H9 (cell line): ENCODE measurements at regions not wholly inside any gene's neighbourhood (a gene's known extent, or its start where the extent isn't known, plus 50 kb on each side); places are given as distances from the start of the nearest gene placed in this dataset.

Source experiments
- DNase-seq: peaks from one replicate; pipeline ENCODE4 v3.0.0-alpha.2; 2017
- H2AFZ ChIP-seq: one replicate; pipeline ENCODE4 v1.6.1; 2013; ENCODE audit warnings: mild to moderate bottlenecking, low read length, control low read depth, moderate library complexity
- H2AK5ac ChIP-seq: 2 replicates; pipeline ENCODE4 v1.6.1; 2013; ENCODE audit warnings: low read length, control low read depth, mixed read lengths; ENCODE audit not compliant: insufficient read length
- H2BK120ac ChIP-seq: one replicate; pipeline ENCODE4 v1.6.1; 2013; ENCODE audit warnings: low read depth, mild to moderate bottlenecking, low read length, control low read depth, inconsistent platforms; ENCODE audit not compliant: poor library complexity, severe bottlenecking
- H2BK12ac ChIP-seq: 2 replicates; pipeline ENCODE4 v1.6.1; 2013; ENCODE audit warnings: low read length, control low read depth, mixed read lengths, low read depth; ENCODE audit not compliant: insufficient read length
- H2BK15ac ChIP-seq: 2 replicates; pipeline ENCODE4 v1.6.1; 2013; ENCODE audit warnings: low read depth, low read length, control low read depth
- H2BK20ac ChIP-seq: one replicate; pipeline ENCODE4 v1.6.1; 2013; ENCODE audit warnings: low read depth, mild to moderate bottlenecking, low read length, control low read depth, inconsistent platforms; ENCODE audit not compliant: poor library complexity, severe bottlenecking
- H2BK5ac ChIP-seq: 2 replicates; pipeline ENCODE4 v1.6.1; 2013; ENCODE audit warnings: low read length, control low read depth, mixed read lengths; ENCODE audit not compliant: insufficient read length
- H3K14ac ChIP-seq: 2 replicates; pipeline ENCODE4 v1.6.1; 2013; ENCODE audit warnings: low read length, control low read depth; ENCODE audit not compliant: insufficient read depth
- H3K18ac ChIP-seq: 2 replicates; pipeline ENCODE4 v1.6.1; 2013; ENCODE audit warnings: low read depth, mild to moderate bottlenecking, mixed read lengths, low read length, control low read depth; ENCODE audit not compliant: insufficient read length
- H3K23ac ChIP-seq: 2 replicates; pipeline ENCODE4 v1.6.1; 2013; ENCODE audit warnings: low read length, control low read depth, mixed read lengths, low read depth; ENCODE audit not compliant: insufficient read length
- H3K23me2 ChIP-seq: 2 replicates; pipeline ENCODE4 v1.6.1; 2013; ENCODE audit warnings: low read depth, mild to moderate bottlenecking, mixed read lengths, low read length, control low read depth; ENCODE audit not compliant: insufficient read length, poor library complexity, severe bottlenecking
- H3K27ac ChIP-seq: 2 replicates; pipeline ENCODE4 v1.5.1; 2013; ENCODE audit warnings: low read length, control low read depth, mixed read lengths, low read depth; ENCODE audit not compliant: insufficient read length
- H3K27me3 ChIP-seq: 2 replicates; pipeline ENCODE4 v1.6.1; 2013; ENCODE audit warnings: low read length, control low read depth, inconsistent platforms; ENCODE audit not compliant: insufficient read depth
- H3K4ac ChIP-seq: 2 replicates; pipeline ENCODE4 v1.6.1; 2013; ENCODE audit warnings: low read depth, mild to moderate bottlenecking, control low read depth, inconsistent platforms, low read length, moderate library complexity
- H3K4me1 ChIP-seq: 2 replicates; pipeline ENCODE4 v1.6.1; 2013; ENCODE audit warnings: low read length, control low read depth, inconsistent platforms; ENCODE audit not compliant: insufficient read depth
- H3K4me2 ChIP-seq: 2 replicates; pipeline ENCODE4 v1.6.1; 2013; ENCODE audit warnings: low read length, control low read depth, mixed read lengths; ENCODE audit not compliant: insufficient read length, insufficient read depth
- H3K56ac ChIP-seq: 2 replicates; pipeline ENCODE4 v1.6.1; 2013; ENCODE audit warnings: low read depth, mild to moderate bottlenecking, mixed read lengths, low read length, control low read depth; ENCODE audit not compliant: insufficient read length
- H3K79me1 ChIP-seq: 2 replicates; pipeline ENCODE4 v1.6.1; 2013; ENCODE audit warnings: low read depth, mild to moderate bottlenecking, moderate library complexity, low read length, control low read depth, inconsistent platforms; ENCODE audit not compliant: insufficient read depth, poor library complexity, severe bottlenecking
- H3K79me2 ChIP-seq: 2 replicates; pipeline ENCODE4 v1.6.1; 2013; ENCODE audit warnings: low read length, control low read depth, inconsistent platforms; ENCODE audit not compliant: insufficient read depth
- H3K9ac ChIP-seq: 2 replicates; pipeline ENCODE4 v1.6.1; 2013; ENCODE audit warnings: low read length, control low read depth, mixed read lengths; ENCODE audit not compliant: insufficient read length; ENCODE audit errors: extremely low read depth
- H3K9me3 ChIP-seq: one replicate; pipeline ENCODE4 v1.6.1; 2013; ENCODE audit warnings: low read depth, low read length, inconsistent platforms; ENCODE audit not compliant: control insufficient read depth
- H3T11ph ChIP-seq: one replicate; pipeline ENCODE4 v1.6.1; 2013; ENCODE audit warnings: mild to moderate bottlenecking, low read length, control low read depth, inconsistent platforms
- H4K20me1 ChIP-seq: one replicate; pipeline ENCODE4 v1.6.1; 2013; ENCODE audit not compliant: control insufficient read depth, insufficient read length, insufficient read depth
- H4K5ac ChIP-seq: 2 replicates; pipeline ENCODE4 v1.6.1; 2013; ENCODE audit warnings: low read depth, mild to moderate bottlenecking, mixed read lengths, low read length, control low read depth; ENCODE audit not compliant: insufficient read length
- H4K8ac ChIP-seq: replicated peaks from 2 replicates; pipeline ENCODE4 v1.6.1; 2013; ENCODE audit warnings: low read length, control low read depth, mixed read lengths, low read depth; ENCODE audit not compliant: insufficient read length
- H4K91ac ChIP-seq: 2 replicates; pipeline ENCODE4 v1.6.1; 2013; ENCODE audit warnings: low read depth, mild to moderate bottlenecking, moderate library complexity, mixed read lengths, low read length, control low read depth; ENCODE audit not compliant: insufficient read length
- H3K27ac Mint-ChIP-seq, 3 experiments: 2 replicates in 2 of 3; 3 replicates in 1 of 3; pipeline ENCODE4 v1.8.0; 2020 to 2021; ENCODE audit warnings: mixed read lengths in 3 of 3, mild to moderate bottlenecking in 1 of 3, moderate library complexity in 1 of 3
- H3K27me3 Mint-ChIP-seq: 2 replicates; pipeline ENCODE4 v1.8.0; 2021; ENCODE audit warnings: low read depth, mild to moderate bottlenecking, moderate library complexity, mixed read lengths
- H3K36me3 Mint-ChIP-seq, 3 experiments: 2 replicates in 2 of 3; 3 replicates in 1 of 3; pipeline ENCODE4 v1.8.0; 2020 to 2021; ENCODE audit warnings: low read depth in 3 of 3, mixed read lengths in 3 of 3; ENCODE audit not compliant: insufficient read depth in 1 of 3
- H3K4me1 Mint-ChIP-seq, 2 experiments: 2 replicates each; pipeline ENCODE4 v1.8.0; 2020; ENCODE audit warnings: mixed read lengths in 2 of 2
- H3K4me3 Mint-ChIP-seq, 2 experiments: 2 replicates in 1 of 2; 3 replicates in 1 of 2; pipeline ENCODE4 v1.8.0; 2020 to 2021; ENCODE audit warnings: mild to moderate bottlenecking in 2 of 2, mixed read lengths in 2 of 2, moderate library complexity in 1 of 2
- H3K9me3 Mint-ChIP-seq, 2 experiments: 2 replicates in 1 of 2; 3 replicates in 1 of 2; pipeline ENCODE4 v1.8.0; 2020; ENCODE audit warnings: mild to moderate bottlenecking in 2 of 2, mixed read lengths in 2 of 2, moderate library complexity in 1 of 2
- WGBS: extraction: QIAGEN DNeasy Blood & Tissue Kit; methylation state at CpG from one replicate; pipeline ENCODE4 v1.1.7; 2013; ENCODE audit warnings: missing lambda C conversion rate, low lambda C conversion rate, mixed read lengths; ENCODE audit not compliant: insufficient read length; ENCODE audit errors: extremely low coverage; 5-methylcytosine and 5-hydroxymethylcytosine counted together
- TF ChIP-seq, protein P1 (sequence below): fragments of 200-600 bp; sonication (generic); conservative IDR thresholded peaks from 3 replicates; pipeline ENCODE4 v1.8.0; 2021; ENCODE audit warnings: antibody characterized with exemption, mild to moderate bottlenecking

- H4K91ac ChIP-seq: no peak overlapping the region
- Mint-ChIP-seq H3K27me3 (no peaks in the 10 kb centered on the region), H3K4me3 (no peak overlapping the region), H3K4me1 (peaks cover 8 to 15% of the 10 kb centered on the region in 2 experiments), H3K36me3 (no peaks in the 10 kb centered on the region), H3K27ac (no peak overlapping the region), H3K9me3 (no peaks in the 10 kb centered on the region; a peak in 1 of 5 replicates)
- H3K4me1 ChIP-seq: no peaks in the 10 kb centered on the region
- no peaks in the 10 kb centered on the region for H3K79me1 ChIP-seq
- no peak for DNase-seq
- no peak overlapping the region for H2BK5ac ChIP-seq
- H2BK12ac ChIP-seq: no peak overlapping the region
- no peaks in the 10 kb centered on the region for H3K79me2 ChIP-seq
- H4K8ac ChIP-seq: no peak overlapping the region
- TF ChIP-seq, protein P1, sequence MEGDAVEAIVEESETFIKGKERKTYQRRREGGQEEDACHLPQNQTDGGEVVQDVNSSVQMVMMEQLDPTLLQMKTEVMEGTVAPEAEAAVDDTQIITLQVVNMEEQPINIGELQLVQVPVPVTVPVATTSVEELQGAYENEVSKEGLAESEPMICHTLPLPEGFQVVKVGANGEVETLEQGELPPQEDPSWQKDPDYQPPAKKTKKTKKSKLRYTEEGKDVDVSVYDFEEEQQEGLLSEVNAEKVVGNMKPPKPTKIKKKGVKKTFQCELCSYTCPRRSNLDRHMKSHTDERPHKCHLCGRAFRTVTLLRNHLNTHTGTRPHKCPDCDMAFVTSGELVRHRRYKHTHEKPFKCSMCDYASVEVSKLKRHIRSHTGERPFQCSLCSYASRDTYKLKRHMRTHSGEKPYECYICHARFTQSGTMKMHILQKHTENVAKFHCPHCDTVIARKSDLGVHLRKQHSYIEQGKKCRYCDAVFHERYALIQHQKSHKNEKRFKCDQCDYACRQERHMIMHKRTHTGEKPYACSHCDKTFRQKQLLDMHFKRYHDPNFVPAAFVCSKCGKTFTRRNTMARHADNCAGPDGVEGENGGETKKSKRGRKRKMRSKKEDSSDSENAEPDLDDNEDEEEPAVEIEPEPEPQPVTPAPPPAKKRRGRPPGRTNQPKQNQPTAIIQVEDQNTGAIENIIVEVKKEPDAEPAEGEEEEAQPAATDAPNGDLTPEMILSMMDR: no peak
- no peak overlapping the region for H2BK15ac ChIP-seq
- H3K23ac ChIP-seq: no peak overlapping the region
- no peak overlapping the region for H3K4me2 ChIP-seq
- no peaks in the 10 kb centered on the region for H3K27me3 ChIP-seq
- H3K27ac ChIP-seq: no peak overlapping the region
- H3K14ac ChIP-seq: no peak overlapping the region
- no peaks in the 10 kb centered on the region for H4K20me1 ChIP-seq
- H3K4ac ChIP-seq: no peak overlapping the region
- no peak overlapping the region for H3K18ac ChIP-seq
- no CpG with 5 or more reads among the region's 4 CpGs for WGBS
- no peak overlapping the region for H3K9ac ChIP-seq
- H4K5ac ChIP-seq: no peak overlapping the region
- H2BK120ac ChIP-seq: no peak overlapping the region
- H3K9me3 ChIP-seq: no peaks in the 10 kb centered on the region
- H2AK5ac ChIP-seq: no peak overlapping the region
- no peak overlapping the region for H3T11ph ChIP-seq
- H2BK20ac ChIP-seq: no peak overlapping the region
- no peak overlapping the region for H2AFZ ChIP-seq
- no peaks in the 10 kb centered on the region for H3K23me2 ChIP-seq
- no peak overlapping the region for H3K56ac ChIP-seq
Measured at GRCh38 chr13:44756276-44756810, 180.2 kb upstream of the TSC22D1 start.
